ENCODE measurements at regions not wholly inside any gene's neighbourhood (a gene's known extent, or its start where the extent isn't known, plus 50 kb on each side); places are given as distances from the start of the nearest gene placed in this dataset.

GRCh38 chr4:57320217-57320616, 210.0 kb upstream of the IGFBP7 start:
- ATAC-seq, result no peak
- CTCF ChIA-PET, result no interaction called here
- WGBS (ENCODE audit: insufficient coverage, insufficient replicate concordance, low lambda C conversion rate, missing lambda C conversion rate), result 22% methylated on average over 3 of the region's 3 CpGs

GRCh38 chr4:57318703-57319102, 208.5 kb upstream of the IGFBP7 start:
- intact Hi-C loops (cut with micrococcal nuclease; ENCODE audit: unreplicated experiment), result no loop called here

More at GRCh38 chr4:57320217-57320616, 210.0 kb upstream of the IGFBP7 start:
- Histone ChIP-seq H3K27me3 (replicated peaks in 1 of 2; ENCODE audit: control insufficient read depth in 2 of 2, insufficient read depth in 2 of 2, low read length in 1 of 2) (no peaks in the 10 kb centered on the region), H4K20me1 (ENCODE audit: control insufficient read depth, insufficient read depth) (no peaks in the 10 kb centered on the region), H3K36me3 (ENCODE audit: control insufficient read depth in 2 of 2, insufficient read depth in 2 of 2, low read length in 1 of 2) (no peaks in the 10 kb centered on the region), H3K27ac (ENCODE audit: control insufficient read depth, insufficient read depth) (no peak overlapping the region), H2AFZ (ENCODE audit: control insufficient read depth, low read depth, low read length) (no peak overlapping the region), H3K4me2 (ENCODE audit: control insufficient read depth, insufficient read depth) (no peak overlapping the region), H3K9ac (ENCODE audit: control insufficient read depth, insufficient read depth, low read length) (no peak overlapping the region), H3K9me3 (replicated peaks; ENCODE audit: control insufficient read depth, insufficient read depth, low read length) (no peaks in the 10 kb centered on the region), H3K4me3 (no peak overlapping the region), H3K4me1 (ENCODE audit: control insufficient read depth, insufficient read depth, low read length) (no peaks in the 10 kb centered on the region), H3K79me2 (ENCODE audit: control insufficient read depth, insufficient read depth, low read length) (no peaks in the 10 kb centered on the region)
- ChIA-PET POLR2A (no interaction called here), SMC1A (ENCODE audit: uncharacterized antibody, unreplicated experiment) (no interaction called here), RAD21 (ENCODE audit: unreplicated experiment) (no interaction called here)
- DNase-seq (ENCODE audit: low read depth, low spot score) (no peak), FAIRE-seq (no peak)
- BruUV-seq (replicated peaks), result no TSS peak
- intact Hi-C loops (cut with micrococcal nuclease; ENCODE audit: unreplicated experiment) (no loop called here), in situ Hi-C loops (cut with MboI) (no loop called here)
- TF ChIP-seq RB1 (IDR thresholded peaks at IDR 0.05; ENCODE audit: borderline replicate concordance), result no peak
- TF ChIP-seq MEF2B (IDR thresholded peaks at IDR 0.05; ENCODE audit: partially characterized antibody, poor library complexity, severe bottlenecking), result no peak
- TF ChIP-seq FOS (IDR thresholded peaks at IDR 0.05; ENCODE audit: borderline replicate concordance, extremely low read depth, insufficient read length), result no peak
- no peak for TF ChIP-seq POLR2AphosphoS2 (IDR thresholded peaks at IDR 0.05; ENCODE audit: low read depth, low read length)
- no peak for TF ChIP-seq POLR2A (IDR thresholded peaks at IDR 0.05; ENCODE audit: low read depth, low read length)
- no peak for TF ChIP-seq CREB1 (IDR thresholded peaks at IDR 0.05; ENCODE audit: low read depth)
- no peak for TF ChIP-seq CHD4 (IDR thresholded peaks at IDR 0.05)
- no peak for TF ChIP-seq TCF3 (IDR thresholded peaks at IDR 0.05; ENCODE audit: borderline replicate concordance, insufficient read depth, low read depth, low read length)
- TF ChIP-seq NFYA (IDR thresholded peaks at IDR 0.05; ENCODE audit: borderline replicate concordance, low read depth, low read length), result no peak
- TF ChIP-seq KLF5 (IDR thresholded peaks at IDR 0.05; ENCODE audit: partially characterized antibody), result no peak

More at GRCh38 chr4:57318703-57319102, 208.5 kb upstream of the IGFBP7 start:
- no peak overlapping the region for H3K4me2 ChIP-seq (ENCODE audit: control insufficient read depth, insufficient read depth)
- ChIA-PET SMC1A (ENCODE audit: uncharacterized antibody, unreplicated experiment) (no interaction called here), CTCF (no interaction called here), RAD21 (ENCODE audit: unreplicated experiment) (no interaction called here), POLR2A (no interaction called here)
- no peaks in the 10 kb centered on the region for H3K9me3 ChIP-seq (replicated peaks; ENCODE audit: control insufficient read depth, insufficient read depth, low read length)
- no peaks in the 10 kb centered on the region for H3K27me3 ChIP-seq (replicated peaks in 1 of 2; ENCODE audit: control insufficient read depth in 2 of 2, insufficient read depth in 2 of 2, low read length in 1 of 2)
- no peak for TF ChIP-seq RBBP5 (conservative IDR thresholded peaks at IDR 0.05)
- H3K79me2 ChIP-seq (ENCODE audit: control insufficient read depth, insufficient read depth, low read length), result no peaks in the 10 kb centered on the region
- no peak overlapping the region for H3K9ac ChIP-seq (ENCODE audit: control insufficient read depth, insufficient read depth, low read length)
- no TSS peak for BruUV-seq (replicated peaks)
- in situ Hi-C loops (cut with MboI), result no loop called here
- FAIRE-seq, result no peak
- H3K27ac ChIP-seq (ENCODE audit: control insufficient read depth, insufficient read depth), result no peak overlapping the region
- no peak for DNase-seq (ENCODE audit: low read depth, low spot score)
- WGBS (ENCODE audit: insufficient coverage, insufficient replicate concordance, low lambda C conversion rate, missing lambda C conversion rate), result 33% methylated on average over 2 of the region's 2 CpGs
- ATAC-seq, result no peak
- no peaks in the 10 kb centered on the region for H3K4me1 ChIP-seq (ENCODE audit: control insufficient read depth, insufficient read depth, low read length)
- H4K20me1 ChIP-seq (ENCODE audit: control insufficient read depth, insufficient read depth), result no peaks in the 10 kb centered on the region
- H3K36me3 ChIP-seq (ENCODE audit: control insufficient read depth in 2 of 2, insufficient read depth in 2 of 2, low read length in 1 of 2), result no peaks in the 10 kb centered on the region
- H2AFZ ChIP-seq (ENCODE audit: control insufficient read depth, low read depth, low read length), result no peak overlapping the region
- no peak overlapping the region for H3K4me3 ChIP-seq

All from GM12878 (cell line).